K562 (cell line): ENCODE measurements at regions not wholly inside any gene's neighbourhood (a gene's known extent, or its start where the extent isn't known, plus 50 kb on each side); places are given as distances from the start of the nearest gene placed in this dataset.

Experiments
- ATAC-seq: fragments of 200-7000 bp; cut with Tn5 transposase; 3 replicates; pipeline ENCODE4 v1.9.1; 2020; ENCODE audit warnings: moderate library complexity
- BruUV-seq: library from RNA; stranded (reverse); fragments of 400-500 nt; replicated peaks from 2 replicates; lab custom pipeline; 2021; lab: Mats Ljungman, UMichigan
- CTCF ChIA-PET: fragments of 300-600 bp; formaldehyde crosslinking; extraction: SDS; loops from one replicate; lab custom pipeline; 2021; ENCODE audit warnings: low intra/inter-chr PET ratio; lab: Yijun Ruan, JAX
- POLR2A ChIA-PET: fragments of 300-600, 350-650 bp; sonication (Branson Sonifier 250); formaldehyde crosslinking; extraction: SDS; loops from one replicate; lab custom pipeline; 2021; ENCODE audit warnings: antibody characterized with exemption, inconsistent platforms; lab: Yijun Ruan, JAX
- DNase-seq, 4 experiments: peaks; one replicate each; pipeline versions ENCODE4 v3.0.0 to v3.0.0-alpha.2; 2011 to 2018; ENCODE audit warnings: low spot score in 3 of 4, mixed read lengths in 3 of 4; ENCODE audit errors: extremely low read depth in 1 of 4
- FAIRE-seq: peaks from 2 replicates; lab custom pipeline; 2011; peaks lifted over from hg19 to GRCh38; lab: Jason Lieb, UNC
- H2AFZ ChIP-seq: 2 replicates; pipeline ENCODE4 v1.6.0; 2011; ENCODE audit warnings: low read depth, low read length, control low read depth, inconsistent platforms
- H3K27ac ChIP-seq: fragments of 200-600 bp; 3 replicates; pipeline ENCODE4 v1.8.0; 2011; ENCODE audit warnings: low read depth, mild to moderate bottlenecking, control low read depth, inconsistent platforms, low read length, moderate library complexity, mixed read lengths; ENCODE audit errors: extremely low read depth
- H3K27me3 ChIP-seq, 2 experiments: fragments of 300-600 bp in 1 of 2; 2 replicates in 1 of 2; 3 replicates in 1 of 2; pipeline versions ENCODE4 v1.6.0 to v1.8.0; 2011; ENCODE audit warnings: inconsistent platforms in 2 of 2, low read length in 2 of 2, mild to moderate bottlenecking in 1 of 2, mixed read lengths in 1 of 2, moderate library complexity in 1 of 2; ENCODE audit not compliant: control insufficient read depth in 2 of 2, insufficient read depth in 2 of 2
- H3K36me3 ChIP-seq: fragments of 300-600 bp; 3 replicates; pipeline ENCODE4 v1.8.0; 2011; ENCODE audit warnings: mild to moderate bottlenecking, low read length, inconsistent platforms; ENCODE audit not compliant: control insufficient read depth, insufficient read depth
- H3K4me1 ChIP-seq, 2 experiments: fragments of 200-600 bp in 1 of 2; replicated peaks in 1 of 2; 2 replicates in 1 of 2; 3 replicates in 1 of 2; pipeline versions ENCODE4 v1.5.1 to v1.8.0; 2011; ENCODE audit warnings: inconsistent platforms in 2 of 2, low read length in 2 of 2, mild to moderate bottlenecking in 1 of 2, mixed read lengths in 1 of 2, moderate library complexity in 1 of 2; ENCODE audit not compliant: control insufficient read depth in 2 of 2, insufficient read depth in 2 of 2
- H3K4me2 ChIP-seq: 2 replicates; pipeline ENCODE4 v1.6.1; 2011; ENCODE audit warnings: low read length, control low read depth, inconsistent platforms, mixed read lengths; ENCODE audit not compliant: insufficient read depth
- H3K4me3 ChIP-seq: fragments of 200-600 bp; sonication (generic), shearing (Covaris generic); 2 replicates; pipeline ENCODE4 v1.5.1; 2016; ENCODE audit warnings: control low read depth, inconsistent platforms
- H3K79me2 ChIP-seq: fragments of 200-600 bp; 3 replicates; pipeline ENCODE4 v1.8.0; 2011; ENCODE audit warnings: low read length, inconsistent platforms; ENCODE audit not compliant: control insufficient read depth, insufficient read depth
- H3K9ac ChIP-seq, 2 experiments: 2 replicates each; pipeline versions ENCODE4 v1.6.0 to v1.6.1; 2011; ENCODE audit warnings: low read depth in 2 of 2, low read length in 2 of 2, control low read depth in 1 of 2, inconsistent platforms in 1 of 2, mild to moderate bottlenecking in 1 of 2, mixed read lengths in 1 of 2; ENCODE audit not compliant: insufficient read depth in 1 of 2
- H3K9me1 ChIP-seq: one replicate; pipeline ENCODE4 v1.6.0; 2011; ENCODE audit warnings: inconsistent platforms, mild to moderate bottlenecking, low read length, moderate library complexity; ENCODE audit not compliant: control insufficient read depth, insufficient read depth
- H3K9me3 ChIP-seq: replicated peaks from 2 replicates; pipeline ENCODE4 v1.5.1; 2011; ENCODE audit warnings: low read depth, low read length, inconsistent platforms; ENCODE audit not compliant: control insufficient read depth, insufficient read depth
- H4K20me1 ChIP-seq: replicated peaks from 2 replicates; pipeline ENCODE4 v1.6.1; 2011; ENCODE audit warnings: low read length, inconsistent platforms, mixed read lengths; ENCODE audit not compliant: control insufficient read depth, insufficient read depth
- HDAC1 ChIP-seq, 2 experiments: fragments of 450-650 bp; IDR thresholded peaks; 2 replicates each; pipeline ENCODE4 v1.6.1; 2016 to 2017; ENCODE audit warnings: inconsistent platforms in 1 of 2, mild to moderate bottlenecking in 1 of 2, moderate library complexity in 1 of 2
- ILF3 ChIP-seq: fragments of 450-650 bp; IDR thresholded peaks from 2 replicates; pipeline ENCODE4 v1.6.1; 2018; ENCODE audit warnings: antibody characterized with exemption, mild to moderate bottlenecking, moderate library complexity, borderline replicate concordance
- NEUROD1 ChIP-seq: fragments of 150-350 bp; IDR thresholded peaks from 2 replicates; pipeline ENCODE4 v1.6.1; 2014; ENCODE audit warnings: borderline replicate concordance, low read length, low read depth; ENCODE audit not compliant: partially characterized antibody
- RBM34 ChIP-seq: fragments of 200-400 bp; formaldehyde crosslinking; IDR thresholded peaks from 2 replicates; pipeline ENCODE4 v1.6.1; 2018; ENCODE audit warnings: low read length, borderline replicate concordance; ENCODE audit not compliant: insufficient read depth
- RHOXF2B ChIP-seq: fragments of 250-450 bp; sonication (Bioruptor Pico); conservative IDR thresholded peaks from 2 replicates; pipeline ENCODE4 v1.5.1; 2021
- RNF2 ChIP-seq: sonication (generic); IDR thresholded peaks from 2 replicates; pipeline ENCODE4 v1.6.1; 2016
- SIX5 ChIP-seq, 2 experiments: IDR thresholded peaks; 2 replicates each; pipeline ENCODE4 v1.6.1; 2011; ENCODE audit warnings: low read length in 2 of 2, borderline replicate concordance in 1 of 2, low read depth in 1 of 2, mild to moderate bottlenecking in 1 of 2, moderate library complexity in 1 of 2; ENCODE audit not compliant: insufficient read depth in 1 of 2
- SP1 ChIP-seq: sonication (generic); formaldehyde crosslinking; IDR thresholded peaks from 2 replicates; pipeline ENCODE4 v1.8.1; 2022; ENCODE audit warnings: mild to moderate bottlenecking, missing genetic modification reagents
- TEAD4 ChIP-seq, 2 experiments: sonication (generic) in 1 of 2; formaldehyde crosslinking in 1 of 2; IDR thresholded peaks; 2 replicates each; pipeline versions ENCODE4 v1.6.1 to v1.8.0; 2012 to 2022; ENCODE audit warnings: borderline replicate concordance in 1 of 2, inconsistent platforms in 1 of 2, low read length in 1 of 2, mild to moderate bottlenecking in 1 of 2, missing genetic modification reagents in 1 of 2
- ZFPM2 ChIP-seq: fragments of 250-450 bp; sonication (Bioruptor Pico); IDR thresholded peaks from 2 replicates; pipeline ENCODE4 v1.5.1; 2022; ENCODE audit warnings: mild to moderate bottlenecking
- ZNF311 ChIP-seq: fragments of 250-450 bp; sonication (Bioruptor Pico); IDR thresholded peaks from 2 replicates; pipeline ENCODE4 v1.4.0; 2020; ENCODE audit warnings: mild to moderate bottlenecking, moderate library complexity
- ZNF717 ChIP-seq: fragments of 250-450 bp; sonication (Bioruptor Pico); IDR thresholded peaks from 2 replicates; pipeline ENCODE4 v1.5.0; 2021
- WGBS: fragments of 100-300 bp; shearing (Covaris generic); methylation state at CpG from one replicate; pipeline ENCODE4 v1.1.6; 2016; ENCODE audit warnings: low coverage, mixed read lengths; ENCODE audit not compliant: insufficient coverage; ENCODE audit errors: missing lambda C conversion rate; 5-methylcytosine and 5-hydroxymethylcytosine counted together
- in situ Hi-C: fragments of 300-500 bp; cut with MboI; formaldehyde crosslinking; loops from 4 replicates; pipeline ENCODE4 v1.15.0; 2018; ENCODE audit warnings: inconsistent platforms, mixed read lengths
- intact Hi-C: fragments of 100-400 bp; cut with micrococcal nuclease; formaldehyde crosslinking; loops from 2 replicates; pipeline ENCODE4 v1.14.2; 2022
- TF ChIP-seq, protein P1 (sequence below): fragments of 250-450 bp; sonication (Bioruptor Pico); IDR thresholded peaks from 2 replicates; pipeline ENCODE4 v1.6.1; 2021; ENCODE audit warnings: mild to moderate bottlenecking
- TF ChIP-seq, protein P2 (sequence below): fragments of 200-800 bp; sonication (Bioruptor generic); IDR thresholded peaks from 2 replicates; pipeline ENCODE4 v1.6.1; 2017; ENCODE audit warnings: missing genetic modification characterization, missing compliant biosample characterization
- TF ChIP-seq, protein P3 (sequence below): fragments of 250-450 bp; sonication (Bioruptor Pico); IDR thresholded peaks from 2 replicates; pipeline ENCODE4 v1.5.0; 2021

DNA sequence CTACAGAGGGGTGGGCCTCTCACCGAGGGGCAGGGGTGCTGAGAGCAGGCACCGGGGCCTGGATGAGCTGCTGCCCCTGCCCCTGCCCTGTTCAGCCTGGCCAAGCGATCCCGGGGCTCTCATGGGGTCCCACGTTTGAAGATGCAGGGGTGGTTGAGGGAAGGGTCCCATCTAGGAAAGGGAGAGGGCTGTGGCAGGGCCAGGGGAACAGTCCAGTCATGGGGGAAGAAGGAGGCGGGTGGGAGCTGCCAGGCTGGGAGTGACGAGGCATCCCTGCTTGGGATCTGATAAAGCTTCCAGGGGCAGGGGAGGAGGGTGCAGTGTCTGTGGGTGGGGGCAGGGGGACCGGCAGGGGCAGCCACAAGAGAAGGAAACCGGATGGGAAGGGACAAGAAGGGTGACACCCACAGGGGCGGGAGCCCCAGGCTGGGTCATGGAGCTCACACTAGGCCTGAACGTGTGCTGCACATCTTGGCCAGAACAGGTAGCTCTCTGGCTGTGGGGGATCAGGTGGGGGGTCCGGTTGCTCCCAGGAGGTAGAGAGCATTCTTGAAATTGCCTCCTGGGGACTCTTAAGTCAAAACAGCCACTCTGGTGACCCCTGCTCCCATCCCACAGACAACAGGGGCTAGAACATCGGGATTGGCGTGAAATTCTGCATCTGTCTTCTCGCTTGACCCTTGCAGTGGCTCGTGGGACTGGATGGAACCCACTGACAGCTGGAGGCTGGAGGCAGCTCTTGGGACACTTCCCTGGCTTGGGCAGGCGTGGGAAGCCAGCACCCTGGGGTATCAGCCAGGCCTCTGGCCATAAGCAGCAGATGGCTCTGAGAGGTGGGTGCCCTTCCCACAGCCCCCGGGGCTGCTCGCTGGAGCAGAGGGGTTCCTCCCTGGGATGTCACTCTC is 58.0 kb upstream of the GATA5 start:
- WGBS: 30% methylated on average over 16 of the region's 19 CpGs
- TF ChIP-seq SIX5 (IDR thresholded peaks at IDR 0.05; ENCODE audit: borderline replicate concordance in 1 of 2, insufficient read depth in 1 of 2, low read depth in 1 of 2, low read length in 2 of 2) (no peak), ILF3 (no peak), RNF2 (peak; percentile 68; the same call in 1 of the 2 replicates), RHOXF2B (CRISPR knock-in tag) (no peak), ZFPM2 (CRISPR knock-in tag) (no peak), NEUROD1 (no peak), HDAC1 (IDR thresholded peaks at IDR 0.05) (peak in 1 of 2 experiments; percentile 72; a peak in 1 of 4 replicates), TEAD4 (IDR thresholded peaks at IDR 0.05; ENCODE audit: low read length) (0 out of 2 replicates have a peak, but pooled peaks have one; percentile 8), TEAD4 (CRISPR knock-in tag; IDR thresholded peaks at IDR 0.05; ENCODE audit: borderline replicate concordance) (no peak), ZNF717 (CRISPR knock-in tag) (no peak), ZNF311 (CRISPR knock-in tag) (0 out of 2 replicates have a peak, but pooled peaks have one; percentile 26), SP1 (peak; percentile 46; the same call in 1 of the 2 replicates), RBM34 (no peak)
- TF ChIP-seq, protein P1, sequence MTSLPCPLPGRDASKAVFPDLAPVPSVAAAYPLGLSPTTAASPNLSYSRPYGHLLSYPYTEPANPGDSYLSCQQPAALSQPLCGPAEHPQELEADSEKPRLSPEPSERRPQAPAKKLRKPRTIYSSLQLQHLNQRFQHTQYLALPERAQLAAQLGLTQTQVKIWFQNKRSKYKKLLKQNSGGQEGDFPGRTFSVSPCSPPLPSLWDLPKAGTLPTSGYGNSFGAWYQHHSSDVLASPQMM (CRISPR knock-in tag): no peak
- TF ChIP-seq, protein P2, sequence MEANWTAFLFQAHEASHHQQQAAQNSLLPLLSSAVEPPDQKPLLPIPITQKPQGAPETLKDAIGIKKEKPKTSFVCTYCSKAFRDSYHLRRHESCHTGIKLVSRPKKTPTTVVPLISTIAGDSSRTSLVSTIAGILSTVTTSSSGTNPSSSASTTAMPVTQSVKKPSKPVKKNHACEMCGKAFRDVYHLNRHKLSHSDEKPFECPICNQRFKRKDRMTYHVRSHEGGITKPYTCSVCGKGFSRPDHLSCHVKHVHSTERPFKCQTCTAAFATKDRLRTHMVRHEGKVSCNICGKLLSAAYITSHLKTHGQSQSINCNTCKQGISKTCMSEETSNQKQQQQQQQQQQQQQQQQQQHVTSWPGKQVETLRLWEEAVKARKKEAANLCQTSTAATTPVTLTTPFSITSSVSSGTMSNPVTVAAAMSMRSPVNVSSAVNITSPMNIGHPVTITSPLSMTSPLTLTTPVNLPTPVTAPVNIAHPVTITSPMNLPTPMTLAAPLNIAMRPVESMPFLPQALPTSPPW: peak; percentile 97
- TF ChIP-seq, protein P3, sequence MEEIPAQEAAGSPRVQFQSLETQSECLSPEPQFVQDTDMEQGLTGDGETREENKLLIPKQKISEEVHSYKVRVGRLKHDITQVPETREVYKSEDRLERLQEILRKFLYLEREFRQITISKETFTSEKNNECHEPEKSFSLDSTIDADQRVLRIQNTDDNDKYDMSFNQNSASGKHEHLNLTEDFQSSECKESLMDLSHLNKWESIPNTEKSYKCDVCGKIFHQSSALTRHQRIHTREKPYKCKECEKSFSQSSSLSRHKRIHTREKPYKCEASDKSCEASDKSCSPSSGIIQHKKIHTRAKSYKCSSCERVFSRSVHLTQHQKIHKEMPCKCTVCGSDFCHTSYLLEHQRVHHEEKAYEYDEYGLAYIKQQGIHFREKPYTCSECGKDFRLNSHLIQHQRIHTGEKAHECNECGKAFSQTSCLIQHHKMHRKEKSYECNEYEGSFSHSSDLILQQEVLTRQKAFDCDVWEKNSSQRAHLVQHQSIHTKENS (CRISPR knock-in tag): no peak

More for the DNA sequence above, 58.0 kb upstream of the GATA5 start:
- Histone ChIP-seq H3K9ac (peak overlapping the region; percentile 73 to 93), H2AFZ (peak overlapping the region; percentile 80), H3K9me3 (no peaks in the 10 kb centered on the region), H3K27ac (peak overlapping the region; percentile 89), H3K4me3 (peak overlapping the region; percentile 19; the same call in 1 of the 2 replicates), H3K36me3 (no peaks in the 10 kb centered on the region), H3K4me1 (peaks cover 61 to 100% of the 10 kb centered on the region in 2 experiments), H3K4me2 (peak overlapping the region; percentile 64), H3K27me3 (peaks cover 0 to 6% of the 10 kb centered on the region in 2 experiments; a peak in 1 of 5 replicates), H3K9me1 (no peaks in the 10 kb centered on the region), H3K79me2 (no peaks in the 10 kb centered on the region; the same call in 2 of the 3 replicates), H4K20me1 (no peaks in the 10 kb centered on the region)
- POLR2A ChIA-PET: interaction anchor here (0.6 to 1.1 kb wide), 6 partner anchors 11 to 975 kb away, joined by 3 to 8 read pairs (median 3); no protein-coding TSS in a partner anchor
- ATAC-seq: peak; percentile 86
- intact Hi-C loops: no loop called here
- FAIRE-seq: no peak
- BruUV-seq: no TSS peak
- CTCF ChIA-PET: no interaction called here
- DNase-seq: peak; percentile 91 to 98 (median 96)
- in situ Hi-C loops: no loop called here
